ENCODE measurements at regions not wholly inside any gene's neighbourhood (a gene's known extent, or its start where the extent isn't known, plus 50 kb on each side); places are given as distances from the start of the nearest gene placed in this dataset.

GRCh38 chr21:32216293-32216692 lies 62.6 kb downstream of the MIS18A start:
- TF ChIP-seq FOXP2 (optimal IDR thresholded peaks at IDR 0.05; ENCODE audit: control extremely low read depth, extremely low read length, insufficient read depth) (no peak), EZH2 (IDR thresholded peaks at IDR 0.05) (no peak), POLR2AphosphoS5 (IDR thresholded peaks at IDR 0.05; ENCODE audit: borderline replicate concordance, low read depth, low read length) (no peak)
- Histone ChIP-seq H3K4me3 (no peak overlapping the region), H3K36me3 (ENCODE audit: insufficient read depth, low read length) (no peaks in the 10 kb centered on the region), H3K9me3 (ENCODE audit: low read depth, low read length) (no peaks in the 10 kb centered on the region), H3K9ac (ENCODE audit: insufficient read length) (no peak overlapping the region), H3K27ac (no peak overlapping the region)
- no peak for DNase-seq (ENCODE audit: low read depth, low spot score)

DNA sequence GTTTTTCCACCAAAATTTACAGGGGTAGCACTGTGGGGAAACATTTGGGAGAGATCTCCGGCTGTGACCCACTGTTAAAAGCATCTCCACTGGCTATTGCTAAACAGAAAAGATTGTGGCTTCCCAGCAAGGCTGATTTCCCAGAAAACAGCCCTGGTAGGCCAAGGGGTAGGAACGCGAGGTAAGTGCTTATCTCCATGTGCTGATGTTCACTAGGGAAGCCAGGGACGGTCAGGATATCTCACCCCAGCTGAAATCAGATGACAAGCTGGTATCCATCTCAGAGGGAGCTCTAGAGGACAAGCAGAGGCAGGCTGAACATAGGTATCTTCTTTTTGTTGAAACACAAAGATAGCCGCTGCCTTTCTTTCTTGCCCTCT lies 63.6 kb downstream of the MIS18A start:
- DNase-seq (ENCODE audit: low read depth, low spot score), result no peak
- Histone ChIP-seq H3K9me3 (ENCODE audit: low read depth, low read length) (no peaks in the 10 kb centered on the region), H3K4me3 (no peak overlapping the region), H3K36me3 (ENCODE audit: insufficient read depth, low read length) (no peaks in the 10 kb centered on the region), H3K9ac (ENCODE audit: insufficient read length) (no peak overlapping the region), H3K27ac (no peak overlapping the region)
- TF ChIP-seq FOXP2 (optimal IDR thresholded peaks at IDR 0.05; ENCODE audit: control extremely low read depth, extremely low read length, insufficient read depth) (no peak), EZH2 (IDR thresholded peaks at IDR 0.05) (no peak), POLR2AphosphoS5 (IDR thresholded peaks at IDR 0.05; ENCODE audit: borderline replicate concordance, low read depth, low read length) (no peak)

DNA sequence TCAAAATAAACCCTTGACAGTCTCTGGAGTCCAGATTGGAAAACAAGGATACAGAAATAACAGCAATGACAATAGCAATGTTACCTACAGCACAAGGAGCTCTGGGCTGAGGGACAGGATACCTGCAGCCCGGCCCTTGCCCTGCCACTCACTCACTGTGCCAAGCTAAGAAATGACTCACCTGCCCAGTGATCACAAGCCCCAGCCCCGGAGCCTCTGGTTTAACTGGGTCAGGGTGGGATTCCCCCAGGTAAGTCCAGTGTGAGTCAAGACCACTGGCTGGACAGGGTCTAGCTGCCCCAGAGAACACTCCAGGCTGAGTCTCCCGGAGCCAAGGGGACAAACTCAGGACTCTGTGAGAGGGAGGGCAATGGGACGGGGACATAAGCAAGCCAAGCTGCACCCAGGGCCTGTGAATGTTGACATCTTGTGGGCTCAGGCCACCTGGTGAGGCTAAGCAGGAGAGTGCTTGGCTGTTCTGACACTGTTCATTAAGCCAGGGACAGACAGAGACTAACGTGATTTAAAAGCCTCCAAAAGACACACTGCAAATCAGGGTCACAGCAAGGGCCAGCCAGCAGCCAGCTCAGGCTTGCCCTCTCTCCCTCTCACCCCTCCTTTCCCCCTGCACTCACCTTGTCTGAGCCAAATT lies 64.1 kb downstream of the MIS18A start:
- no peak for DNase-seq (ENCODE audit: low read depth, low spot score)
- no peak overlapping the region for H3K9ac ChIP-seq (ENCODE audit: insufficient read length)
- H3K9me3 ChIP-seq (ENCODE audit: low read depth, low read length), result no peaks in the 10 kb centered on the region
- H3K36me3 ChIP-seq (ENCODE audit: insufficient read depth, low read length), result no peaks in the 10 kb centered on the region
- H3K27ac ChIP-seq, result no peak overlapping the region
- TF ChIP-seq POLR2AphosphoS5 (IDR thresholded peaks at IDR 0.05; ENCODE audit: borderline replicate concordance, low read depth, low read length) (no peak), FOXP2 (optimal IDR thresholded peaks at IDR 0.05; ENCODE audit: control extremely low read depth, extremely low read length, insufficient read depth) (no peak), EZH2 (IDR thresholded peaks at IDR 0.05) (no peak)
- H3K4me3 ChIP-seq, result no peak overlapping the region

DNA sequence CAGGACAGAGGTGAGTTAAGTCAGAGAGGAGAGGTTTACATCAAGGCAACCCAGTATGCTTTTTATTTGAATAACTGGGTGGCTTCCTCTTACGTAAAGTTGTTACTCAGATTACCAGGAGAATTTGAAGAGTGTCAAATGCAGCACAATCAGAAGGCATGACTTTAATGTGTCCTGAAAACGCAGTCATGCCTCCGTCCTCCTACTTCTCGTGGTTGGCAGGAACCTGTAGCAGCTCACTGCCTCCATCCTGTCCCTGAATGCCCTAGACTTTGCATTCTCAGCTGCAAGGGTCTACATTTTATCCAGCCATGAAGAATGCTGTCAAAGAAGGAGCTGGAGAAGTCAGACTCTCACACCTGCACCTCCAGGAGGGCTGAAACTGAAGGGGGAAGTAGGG lies 66.7 kb downstream of the MIS18A start:
- H3K9me3 ChIP-seq (ENCODE audit: low read depth, low read length), result no peaks in the 10 kb centered on the region
- H3K27ac ChIP-seq, result no peak overlapping the region
- no peak overlapping the region for H3K4me3 ChIP-seq
- H3K9ac ChIP-seq (ENCODE audit: insufficient read length), result no peak overlapping the region
- no peak for DNase-seq (ENCODE audit: low read depth, low spot score)
- TF ChIP-seq EZH2 (IDR thresholded peaks at IDR 0.05), result no peak
- no peak for TF ChIP-seq FOXP2 (optimal IDR thresholded peaks at IDR 0.05; ENCODE audit: control extremely low read depth, extremely low read length, insufficient read depth)
- TF ChIP-seq POLR2AphosphoS5 (IDR thresholded peaks at IDR 0.05; ENCODE audit: borderline replicate concordance, low read depth, low read length), result no peak
- no peaks in the 10 kb centered on the region for H3K36me3 ChIP-seq (ENCODE audit: insufficient read depth, low read length)

DNA sequence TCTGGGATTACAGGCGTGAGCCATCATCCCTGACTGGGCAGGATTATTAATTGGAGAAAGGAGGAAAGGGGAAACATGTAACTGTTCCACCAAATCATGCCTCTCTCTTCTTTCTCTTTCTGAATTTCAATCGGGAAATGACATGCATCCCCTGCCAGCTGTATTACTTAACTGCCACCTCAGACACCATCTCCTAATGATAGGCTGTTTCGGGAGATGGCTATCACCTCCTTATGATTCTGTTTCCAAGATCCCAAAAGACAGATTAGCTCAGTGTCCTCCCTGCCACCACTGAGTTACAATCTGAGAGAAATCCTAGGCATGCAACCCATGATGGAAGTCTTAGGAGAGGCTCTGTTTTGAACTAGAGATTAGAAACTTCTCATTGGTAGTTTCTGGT lies 67.5 kb downstream of the MIS18A start:
- no peak for DNase-seq (ENCODE audit: low read depth, low spot score)

DNA sequence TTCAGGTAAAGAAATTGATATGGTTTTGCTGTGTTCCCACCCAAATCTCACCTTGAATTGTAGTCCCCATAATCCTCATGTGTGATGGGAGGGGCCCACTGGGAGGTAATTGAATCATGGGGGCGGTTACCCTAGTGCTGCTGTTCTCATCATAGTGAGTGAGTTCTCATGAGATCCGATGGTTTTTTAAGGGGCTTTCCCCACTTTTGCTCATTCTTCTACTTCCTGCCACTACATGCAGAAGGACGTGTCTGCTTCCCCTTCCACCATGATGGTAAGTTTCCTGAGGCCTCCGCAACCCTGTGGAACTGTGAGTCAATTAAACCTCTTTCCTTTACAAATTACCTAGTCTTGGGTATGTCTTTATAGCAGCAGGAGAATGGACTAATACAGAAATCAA lies 69.3 kb downstream of the MIS18A start:
- Histone ChIP-seq H3K9me3 (ENCODE audit: low read depth, low read length) (no peaks in the 10 kb centered on the region), H3K9ac (ENCODE audit: insufficient read length) (no peak overlapping the region), H3K4me3 (no peak overlapping the region), H3K36me3 (ENCODE audit: insufficient read depth, low read length) (no peaks in the 10 kb centered on the region), H3K27ac (no peak overlapping the region)
- DNase-seq (ENCODE audit: low read depth, low spot score), result no peak
- no peak for TF ChIP-seq POLR2AphosphoS5 (IDR thresholded peaks at IDR 0.05; ENCODE audit: borderline replicate concordance, low read depth, low read length)
- TF ChIP-seq EZH2 (IDR thresholded peaks at IDR 0.05), result no peak
- no peak for TF ChIP-seq FOXP2 (optimal IDR thresholded peaks at IDR 0.05; ENCODE audit: control extremely low read depth, extremely low read length, insufficient read depth)

More for the DNA sequence above, 67.5 kb downstream of the MIS18A start:
- Histone ChIP-seq H3K9me3 (ENCODE audit: low read depth, low read length) (no peaks in the 10 kb centered on the region), H3K27ac (no peak overlapping the region), H3K4me3 (no peak overlapping the region), H3K36me3 (ENCODE audit: insufficient read depth, low read length) (no peaks in the 10 kb centered on the region), H3K9ac (ENCODE audit: insufficient read length) (no peak overlapping the region)
- no peak for TF ChIP-seq EZH2 (IDR thresholded peaks at IDR 0.05)
- no peak for TF ChIP-seq POLR2AphosphoS5 (IDR thresholded peaks at IDR 0.05; ENCODE audit: borderline replicate concordance, low read depth, low read length)
- no peak for TF ChIP-seq FOXP2 (optimal IDR thresholded peaks at IDR 0.05; ENCODE audit: control extremely low read depth, extremely low read length, insufficient read depth)

- no peaks in the 10 kb centered on the region for H3K36me3 ChIP-seq (ENCODE audit: insufficient read depth, low read length)
- H3K27ac ChIP-seq, result no peak overlapping the region
- no peak overlapping the region for H3K9ac ChIP-seq (ENCODE audit: insufficient read length)
- TF ChIP-seq POLR2AphosphoS5 (IDR thresholded peaks at IDR 0.05; ENCODE audit: borderline replicate concordance, low read depth, low read length) (no peak), EZH2 (IDR thresholded peaks at IDR 0.05) (no peak), FOXP2 (optimal IDR thresholded peaks at IDR 0.05; ENCODE audit: control extremely low read depth, extremely low read length, insufficient read depth) (no peak)
- DNase-seq (ENCODE audit: low read depth, low spot score), result no peak
- H3K4me3 ChIP-seq, result no peak overlapping the region
- H3K9me3 ChIP-seq (ENCODE audit: low read depth, low read length), result no peaks in the 10 kb centered on the region
These were observed 71.5 kb downstream of the MIS18A start for GRCh38 chr21:32207406-32207716.

GRCh38 chr21:32206631-32207405 lies 72.0 kb downstream of the MIS18A start:
- Histone ChIP-seq H3K9me3 (ENCODE audit: low read depth, low read length) (no peaks in the 10 kb centered on the region), H3K4me3 (no peak overlapping the region), H3K9ac (ENCODE audit: insufficient read length) (no peak overlapping the region), H3K36me3 (ENCODE audit: insufficient read depth, low read length) (no peaks in the 10 kb centered on the region), H3K27ac (no peak overlapping the region)
- no peak for TF ChIP-seq EZH2 (IDR thresholded peaks at IDR 0.05)
- no peak for TF ChIP-seq FOXP2 (optimal IDR thresholded peaks at IDR 0.05; ENCODE audit: control extremely low read depth, extremely low read length, insufficient read depth)
- TF ChIP-seq POLR2AphosphoS5 (IDR thresholded peaks at IDR 0.05; ENCODE audit: borderline replicate concordance, low read depth, low read length), result no peak
- no peak for DNase-seq (ENCODE audit: low read depth, low spot score)

Measured in SK-N-MC (cell line).